Smooth muscle cell (in vitro differentiated cells): ENCODE measurements at regions not wholly inside any gene's neighbourhood (a gene's known extent, or its start where the extent isn't known, plus 50 kb on each side); places are given as distances from the start of the nearest gene placed in this dataset.

ENCODE experiments used
- DNase-seq: peaks from one replicate; lab custom pipeline; 2025; ENCODE audit not compliant: unreplicated experiment; lab: John Stamatoyannopoulos, UW
- H2AFZ ChIP-seq: fragments of 200-600 bp; sonication (generic); 2 replicates; pipeline ENCODE4 v1.6.0; 2016; ENCODE audit warnings: antibody characterized with exemption, low read depth, mild to moderate bottlenecking
- H3F3A ChIP-seq: fragments of 200-600 bp; sonication (generic); 2 replicates; pipeline ENCODE4 v1.6.0; 2017; ENCODE audit warnings: antibody characterized with exemption, low read depth
- H3K27ac ChIP-seq: fragments of 200-600 bp; sonication (generic); 2 replicates; pipeline ENCODE4 v1.5.1; 2016; ENCODE audit warnings: low read depth, mild to moderate bottlenecking
- H3K27me3 ChIP-seq: fragments of 200-600 bp; sonication (generic); 2 replicates; pipeline ENCODE4 v1.6.1; 2016; ENCODE audit warnings: low read depth, mild to moderate bottlenecking
- H3K36me3 ChIP-seq: fragments of 200-600 bp; sonication (generic); 2 replicates; pipeline ENCODE4 v1.5.1; 2016; ENCODE audit warnings: low read depth
- H3K4me1 ChIP-seq: fragments of 200-600 bp; sonication (generic); 2 replicates; pipeline ENCODE4 v1.5.1; 2016; ENCODE audit warnings: low read depth
- H3K4me2 ChIP-seq: fragments of 200-600 bp; sonication (generic); 2 replicates; pipeline ENCODE4 v1.6.0; 2016; ENCODE audit warnings: mild to moderate bottlenecking
- H3K4me3 ChIP-seq: fragments of 200-600 bp; sonication (generic); 2 replicates; pipeline ENCODE4 v1.5.1; 2016; ENCODE audit warnings: mild to moderate bottlenecking
- H3K79me2 ChIP-seq: fragments of 200-600 bp; sonication (generic); 2 replicates; pipeline ENCODE4 v1.6.0; 2016; ENCODE audit warnings: low read depth, mild to moderate bottlenecking
- H3K9ac ChIP-seq: fragments of 200-600 bp; sonication (generic); 2 replicates; pipeline ENCODE4 v1.6.0; 2016; ENCODE audit warnings: low read depth
- H3K9me3 ChIP-seq: fragments of 200-600 bp; sonication (generic); replicated peaks from 2 replicates; pipeline ENCODE4 v1.5.1; 2016; ENCODE audit warnings: low read depth
- H4K20me1 ChIP-seq: fragments of 200-600 bp; sonication (generic); 2 replicates; pipeline ENCODE4 v1.6.0; 2016; ENCODE audit warnings: low read depth
- CTCF ChIP-seq: fragments of 200-600 bp; sonication (generic); IDR thresholded peaks from 2 replicates; pipeline ENCODE4 v1.5.1; 2017; ENCODE audit warnings: borderline replicate concordance, mild to moderate bottlenecking, antibody characterized with exemption; ENCODE audit not compliant: insufficient read depth, poor library complexity, severe bottlenecking
- WGBS: methylation state at CpG from one replicate; pipeline ENCODE4 v1.1.7; 2016; ENCODE audit warnings: low lambda C conversion rate; 5-methylcytosine and 5-hydroxymethylcytosine counted together

DNA sequence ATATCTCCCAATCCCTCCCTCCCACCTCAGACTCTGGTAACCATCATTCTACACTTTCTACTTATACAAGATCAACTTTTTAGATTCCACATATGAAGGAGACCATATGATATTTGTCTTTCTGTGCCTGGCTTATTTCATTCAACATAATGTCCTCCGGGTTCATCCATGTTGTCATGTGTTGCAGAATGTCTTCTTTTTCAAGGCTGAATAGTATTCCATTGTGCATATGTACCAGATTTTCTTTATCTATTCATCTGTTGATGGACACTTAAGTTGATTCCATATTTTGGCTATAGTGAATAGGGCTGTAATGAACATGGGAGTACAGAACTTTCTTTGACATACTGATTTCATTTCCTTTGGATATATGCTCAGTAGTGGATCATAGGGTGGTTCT lies 78.9 kb upstream of the MAP1B start:
- Histone ChIP-seq H3K79me2 (no peaks in the 10 kb centered on the region), H3K36me3 (no peaks in the 10 kb centered on the region), H3K9ac (no peak overlapping the region), H3K4me3 (no peak overlapping the region), H3K4me2 (no peak overlapping the region), H3K4me1 (peaks cover 14% of the 10 kb centered on the region), H2AFZ (no peak overlapping the region), H4K20me1 (no peaks in the 10 kb centered on the region), H3K9me3 (no peaks in the 10 kb centered on the region), H3K27me3 (no peaks in the 10 kb centered on the region), H3F3A (no peaks in the 10 kb centered on the region), H3K27ac (no peak overlapping the region)
- TF ChIP-seq CTCF = no peak
- WGBS = 94% methylated on average over 1 of the region's 1 CpG
- no peak for DNase-seq

- H2AFZ ChIP-seq = no peak overlapping the region
- no peak overlapping the region for H3K9ac ChIP-seq
- no peak for DNase-seq
- H4K20me1 ChIP-seq = no peaks in the 10 kb centered on the region
- no peaks in the 10 kb centered on the region for H3K27me3 ChIP-seq
- H3K27ac ChIP-seq = no peak overlapping the region
- no peaks in the 10 kb centered on the region for H3K36me3 ChIP-seq
- no peak for TF ChIP-seq CTCF
- H3K4me2 ChIP-seq = no peak overlapping the region
- peaks cover 25% of the 10 kb centered on the region for H3K4me1 ChIP-seq
- H3K79me2 ChIP-seq = no peaks in the 10 kb centered on the region
- no peaks in the 10 kb centered on the region for H3F3A ChIP-seq
- no peaks in the 10 kb centered on the region for H3K9me3 ChIP-seq
- 97% methylated on average over 3 of the region's 3 CpGs for WGBS
- no peak overlapping the region for H3K4me3 ChIP-seq
Measured at GRCh38 chr5:72030237-72030636, 77.0 kb upstream of the MAP1B start.

- no peak overlapping the region for H3K4me3 ChIP-seq
- no peaks in the 10 kb centered on the region for H3F3A ChIP-seq
- no peaks in the 10 kb centered on the region for H4K20me1 ChIP-seq
- no peaks in the 10 kb centered on the region for H3K79me2 ChIP-seq
- DNase-seq = no peak
- H3K4me1 ChIP-seq = peaks cover 41% of the 10 kb centered on the region
- no peak overlapping the region for H3K27ac ChIP-seq
- no peak for TF ChIP-seq CTCF
- H3K36me3 ChIP-seq = no peaks in the 10 kb centered on the region
- 53% methylated on average over 4 of the region's 4 CpGs for WGBS
- no peak overlapping the region for H3K4me2 ChIP-seq
- H3K9ac ChIP-seq = no peak overlapping the region
- no peak overlapping the region for H2AFZ ChIP-seq
- H3K27me3 ChIP-seq = no peaks in the 10 kb centered on the region
- no peaks in the 10 kb centered on the region for H3K9me3 ChIP-seq
Measured at GRCh38 chr5:72032788-72033187, 74.5 kb upstream of the MAP1B start.

- H4K20me1 ChIP-seq = no peaks in the 10 kb centered on the region
- no peak overlapping the region for H3K9ac ChIP-seq
- H3K36me3 ChIP-seq = no peaks in the 10 kb centered on the region
- no peak overlapping the region for H3K4me3 ChIP-seq
- H3K27me3 ChIP-seq = no peaks in the 10 kb centered on the region
- no peak overlapping the region for H2AFZ ChIP-seq
- no peak overlapping the region for H3K4me2 ChIP-seq
- no peaks in the 10 kb centered on the region for H3K9me3 ChIP-seq
- H3F3A ChIP-seq = no peaks in the 10 kb centered on the region
- DNase-seq = no peak
- peaks cover 41% of the 10 kb centered on the region for H3K4me1 ChIP-seq
- WGBS = 86% methylated on average over 4 of the region's 4 CpGs
- H3K79me2 ChIP-seq = no peaks in the 10 kb centered on the region
- TF ChIP-seq CTCF = no peak
- H3K27ac ChIP-seq = no peak overlapping the region
Measured at GRCh38 chr5:72034770-72035169, 72.5 kb upstream of the MAP1B start.
